MM.1S (cell line): ENCODE measurements at regions not wholly inside any gene's neighbourhood (a gene's known extent, or its start where the extent isn't known, plus 50 kb on each side); places are given as distances from the start of the nearest gene placed in this dataset.

Source experiments
- DNase-seq: peaks from one replicate; pipeline ENCODE4 v3.0.0-alpha.2; 2015
- H2AFZ ChIP-seq: fragments of 300-600 bp; sonication (generic); 2 replicates; pipeline ENCODE4 v1.6.0; 2016; ENCODE audit warnings: antibody characterized with exemption, low read length
- H3F3A ChIP-seq: fragments of 300-600 bp; sonication (generic); 2 replicates; pipeline ENCODE4 v1.6.1; 2016; ENCODE audit warnings: mild to moderate bottlenecking, antibody characterized with exemption, low read length, moderate library complexity, mixed read lengths; ENCODE audit not compliant: insufficient read depth
- H3K27ac ChIP-seq: fragments of 300-600 bp; sonication (generic); 2 replicates; pipeline ENCODE4 v1.5.1; 2016; ENCODE audit warnings: mild to moderate bottlenecking, low read length
- H3K27me3 ChIP-seq: fragments of 300-600 bp; sonication (generic); replicated peaks from 2 replicates; pipeline ENCODE4 v1.6.0; 2016; ENCODE audit warnings: low read length; ENCODE audit not compliant: insufficient read depth
- H3K36me3 ChIP-seq: fragments of 300-600 bp; sonication (generic); replicated peaks from 2 replicates; pipeline ENCODE4 v1.6.1; 2016; ENCODE audit warnings: mild to moderate bottlenecking, low read length, mixed read lengths; ENCODE audit not compliant: insufficient read depth
- H3K4me1 ChIP-seq: fragments of 300-600 bp; sonication (generic); 2 replicates; pipeline ENCODE4 v1.6.1; 2016; ENCODE audit warnings: low read length, mixed read lengths
- H3K4me2 ChIP-seq: fragments of 300-600 bp; sonication (generic); 2 replicates; pipeline ENCODE4 v1.6.0; 2016; ENCODE audit warnings: low read depth, low read length
- H3K4me3 ChIP-seq: fragments of 300-600 bp; sonication (generic); 2 replicates; pipeline ENCODE4 v1.5.1; 2016; ENCODE audit warnings: low read length, mixed read lengths
- H3K79me2 ChIP-seq: fragments of 300-600 bp; sonication (generic); 2 replicates; pipeline ENCODE4 v1.6.1; 2016; ENCODE audit warnings: mixed run types, low read length, mixed read lengths
- H3K9ac ChIP-seq: fragments of 300-600 bp; sonication (generic); 2 replicates; pipeline ENCODE4 v1.6.1; 2016; ENCODE audit warnings: low read length, mixed read lengths
- H3K9me2 ChIP-seq: fragments of 300-600 bp; sonication (generic); replicated peaks from 2 replicates; pipeline ENCODE4 v1.6.1; 2016; ENCODE audit warnings: mild to moderate bottlenecking, low read length, mixed read lengths; ENCODE audit not compliant: insufficient read depth
- H3K9me3 ChIP-seq: fragments of 300-600 bp; sonication (generic); replicated peaks from 2 replicates; pipeline ENCODE4 v1.6.1; 2016; ENCODE audit warnings: mild to moderate bottlenecking, low read length, mixed read lengths; ENCODE audit not compliant: insufficient read depth
- H4K20me1 ChIP-seq: fragments of 300-600 bp; sonication (generic); 2 replicates; pipeline ENCODE4 v1.6.1; 2016; ENCODE audit warnings: mild to moderate bottlenecking, low read length, moderate library complexity, mixed read lengths; ENCODE audit not compliant: insufficient read depth
- CTCF ChIP-seq: fragments of 300-600 bp; sonication (generic); IDR thresholded peaks from 2 replicates; pipeline ENCODE4 v1.5.1; 2016; ENCODE audit warnings: antibody characterized with exemption, low read length, mixed read lengths
- EZH2 ChIP-seq: fragments of 300-600 bp; sonication (generic); optimal IDR thresholded peaks from 2 replicates; pipeline ENCODE3; 2017; ENCODE audit warnings: low read depth, mild to moderate bottlenecking, antibody characterized with exemption, low read length, mixed read lengths
- EZH2phosphoT487 ChIP-seq: fragments of 300-600 bp; sonication (generic); IDR thresholded peaks from 2 replicates; pipeline ENCODE4 v1.6.1; 2018; ENCODE audit warnings: antibody characterized with exemption, low read length

GRCh38 chr2:160731415-160731814 is 237.8 kb upstream of the RBMS1 start:
- no peaks in the 10 kb centered on the region for H3F3A ChIP-seq
- no peak overlapping the region for H3K9ac ChIP-seq
- no peak overlapping the region for H2AFZ ChIP-seq
- H3K27me3 ChIP-seq = no peaks in the 10 kb centered on the region
- DNase-seq = no peak
- no peak overlapping the region for H3K4me3 ChIP-seq
- H3K4me1 ChIP-seq = no peaks in the 10 kb centered on the region
- no peaks in the 10 kb centered on the region for H3K79me2 ChIP-seq
- no peaks in the 10 kb centered on the region for H3K9me2 ChIP-seq
- no peaks in the 10 kb centered on the region for H4K20me1 ChIP-seq
- no peak for TF ChIP-seq EZH2
- no peak for TF ChIP-seq EZH2phosphoT487
- no peak for TF ChIP-seq CTCF
- H3K4me2 ChIP-seq = no peak overlapping the region
- H3K27ac ChIP-seq = no peak overlapping the region
- no peaks in the 10 kb centered on the region for H3K36me3 ChIP-seq
- H3K9me3 ChIP-seq = no peaks in the 10 kb centered on the region

GRCh38 chr2:160731856-160732255 is 238.2 kb upstream of the RBMS1 start:
- Histone ChIP-seq H3K79me2 (no peaks in the 10 kb centered on the region), H4K20me1 (no peaks in the 10 kb centered on the region), H3K9me3 (no peaks in the 10 kb centered on the region), H3K4me3 (no peak overlapping the region), H3K4me2 (no peak overlapping the region), H3K4me1 (no peaks in the 10 kb centered on the region), H3K9me2 (no peaks in the 10 kb centered on the region), H3K27ac (no peak overlapping the region), H3K27me3 (no peaks in the 10 kb centered on the region), H3K9ac (no peak overlapping the region), H3F3A (no peaks in the 10 kb centered on the region), H2AFZ (no peak overlapping the region), H3K36me3 (no peaks in the 10 kb centered on the region)
- no peak for DNase-seq
- TF ChIP-seq CTCF (no peak), EZH2phosphoT487 (no peak), EZH2 (no peak)

DNA sequence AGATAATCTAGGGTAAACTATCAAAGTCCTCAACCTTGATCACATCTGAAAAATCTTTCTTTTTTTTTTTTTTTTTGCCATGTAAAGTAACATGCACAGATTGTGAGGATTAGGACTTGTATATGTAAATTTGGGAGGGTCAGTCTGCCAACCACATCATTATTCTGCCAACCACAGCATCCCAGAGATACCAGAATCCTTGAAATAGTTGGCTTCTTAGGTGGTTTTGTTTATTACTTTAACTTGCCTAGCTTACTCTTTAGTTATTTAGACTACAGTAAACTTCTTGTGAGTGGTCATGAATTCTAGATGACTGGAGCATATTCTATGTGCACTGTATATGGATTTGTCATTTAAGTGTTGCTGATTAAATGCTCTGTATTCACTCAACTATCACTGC is 242.1 kb upstream of the RBMS1 start:
- H3K9ac ChIP-seq = no peak overlapping the region
- H3K27ac ChIP-seq = no peak overlapping the region
- no peak overlapping the region for H3K4me3 ChIP-seq
- TF ChIP-seq EZH2 (no peak), EZH2phosphoT487 (no peak), CTCF (no peak)
- no peaks in the 10 kb centered on the region for H4K20me1 ChIP-seq
- no peaks in the 10 kb centered on the region for H3K9me2 ChIP-seq
- no peak overlapping the region for H2AFZ ChIP-seq
- DNase-seq = no peak
- no peaks in the 10 kb centered on the region for H3K27me3 ChIP-seq
- no peak overlapping the region for H3K4me2 ChIP-seq
- no peaks in the 10 kb centered on the region for H3K9me3 ChIP-seq
- no peaks in the 10 kb centered on the region for H3K79me2 ChIP-seq
- no peaks in the 10 kb centered on the region for H3K4me1 ChIP-seq
- no peaks in the 10 kb centered on the region for H3K36me3 ChIP-seq
- no peaks in the 10 kb centered on the region for H3F3A ChIP-seq
